ENCODE measurements at regions not wholly inside any gene's neighbourhood (a gene's known extent, or its start where the extent isn't known, plus 50 kb on each side); places are given as distances from the start of the nearest gene placed in this dataset.
"Not testable (repeated sequence)": the region's sequence is repeated elsewhere in the genome, so short reads cannot be mapped to it uniquely, and the experiment has no call there.

DNA sequence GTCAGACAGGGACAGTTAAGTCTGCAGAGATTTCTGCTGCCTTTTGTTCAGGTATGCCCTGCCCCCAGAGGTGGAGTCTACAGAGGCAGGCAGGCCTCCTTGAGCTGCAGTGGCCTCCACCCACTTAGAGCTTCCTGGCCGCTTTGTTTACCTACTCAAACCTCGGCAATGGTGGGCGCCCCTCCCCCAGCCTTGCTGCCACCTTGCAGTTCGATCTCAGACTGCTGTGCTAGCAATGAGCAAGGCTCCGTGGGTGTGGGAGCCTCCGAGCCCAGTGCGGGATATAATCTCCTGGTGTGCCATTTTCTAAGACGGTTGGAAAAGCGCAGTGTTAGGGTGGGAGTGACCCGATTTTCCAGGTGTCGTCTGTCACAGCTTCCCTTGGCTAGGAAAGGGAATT is 465.7 kb upstream of the LRRC7 start:
- not testable (repeated sequence) for DNase-seq (ENCODE audit: low spot score); ATAC-seq

DNA sequence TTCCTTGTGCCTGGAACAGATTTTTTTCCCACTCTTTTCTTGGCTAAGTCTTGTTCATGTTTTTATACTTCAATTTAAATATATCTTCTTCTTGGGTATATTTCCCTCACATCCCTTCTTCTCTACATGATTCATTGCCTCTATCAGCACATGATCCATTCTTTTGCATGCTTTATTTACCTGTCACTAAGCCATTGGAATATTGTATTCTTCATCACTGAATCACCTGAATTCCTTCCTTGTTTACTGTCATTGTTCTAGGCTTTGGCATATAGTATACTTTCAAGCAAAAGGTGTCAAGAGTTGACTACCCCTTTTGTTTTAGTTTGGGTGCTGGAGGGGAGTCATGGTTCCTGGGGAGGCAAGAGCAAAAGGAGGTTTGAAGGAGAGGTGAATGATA is 464.5 kb upstream of the LRRC7 start:
- DNase-seq (ENCODE audit: low spot score): no peak
- no peak for ATAC-seq
- intact Hi-C loops (cut with DNase I): no loop called here

More for the DNA sequence above, 465.7 kb upstream of the LRRC7 start:
- intact Hi-C loops (cut with DNase I): not testable (repeated sequence)

DNA sequence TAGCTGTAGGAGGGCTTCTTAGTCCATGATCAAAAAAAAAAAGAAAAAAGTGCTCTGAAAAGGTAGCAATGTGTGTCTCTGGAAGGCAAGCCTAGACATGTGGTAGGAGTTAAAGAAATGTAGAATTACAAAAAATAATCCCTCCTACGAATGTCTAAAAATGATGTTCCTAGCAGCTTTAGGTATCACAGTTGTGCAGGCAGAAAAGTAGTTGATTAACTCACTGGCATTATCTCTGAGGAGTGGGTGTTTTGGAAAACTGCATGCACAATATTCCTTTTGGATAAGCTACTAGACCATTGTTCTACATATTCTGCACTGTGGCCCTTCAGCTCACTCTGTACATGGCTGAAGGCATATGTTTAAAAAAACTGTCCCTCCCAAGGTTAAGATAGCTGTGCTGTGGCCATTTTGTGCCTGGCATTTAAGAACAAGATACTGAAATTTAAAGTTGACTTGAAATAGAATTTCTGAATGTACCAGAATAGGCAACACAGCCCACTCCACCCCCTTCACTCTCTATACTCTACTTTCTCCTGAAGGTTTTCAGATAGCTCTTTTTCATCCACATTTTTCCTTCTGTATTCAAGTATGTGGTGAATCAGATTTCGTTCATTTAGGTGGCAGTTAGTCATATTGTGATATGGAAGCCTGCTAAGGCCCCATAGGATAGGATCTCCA is 463.9 kb upstream of the LRRC7 start:
- DNase-seq (ENCODE audit: low spot score) (no peak), ATAC-seq (no peak)
- intact Hi-C loops (cut with DNase I): no loop called here

- DNase-seq (ENCODE audit: low spot score) (no peak), ATAC-seq (no peak)
- intact Hi-C loops (cut with DNase I): no loop called here
These were observed 462.8 kb upstream of the LRRC7 start for GRCh38 chr1:69104894-69105293.

- ATAC-seq (no peak), DNase-seq (ENCODE audit: low spot score) (no peak)
These were observed 458.4 kb upstream of the LRRC7 start for GRCh38 chr1:69109277-69109676.

GRCh38 chr1:69110851-69111250 is 456.9 kb upstream of the LRRC7 start:
- intact Hi-C loops (cut with DNase I): no loop called here
- no peak for DNase-seq (ENCODE audit: low spot score)
- no peak for ATAC-seq

More at GRCh38 chr1:69109277-69109676, 458.4 kb upstream of the LRRC7 start:
- intact Hi-C loops (cut with DNase I): no loop called here

DNA sequence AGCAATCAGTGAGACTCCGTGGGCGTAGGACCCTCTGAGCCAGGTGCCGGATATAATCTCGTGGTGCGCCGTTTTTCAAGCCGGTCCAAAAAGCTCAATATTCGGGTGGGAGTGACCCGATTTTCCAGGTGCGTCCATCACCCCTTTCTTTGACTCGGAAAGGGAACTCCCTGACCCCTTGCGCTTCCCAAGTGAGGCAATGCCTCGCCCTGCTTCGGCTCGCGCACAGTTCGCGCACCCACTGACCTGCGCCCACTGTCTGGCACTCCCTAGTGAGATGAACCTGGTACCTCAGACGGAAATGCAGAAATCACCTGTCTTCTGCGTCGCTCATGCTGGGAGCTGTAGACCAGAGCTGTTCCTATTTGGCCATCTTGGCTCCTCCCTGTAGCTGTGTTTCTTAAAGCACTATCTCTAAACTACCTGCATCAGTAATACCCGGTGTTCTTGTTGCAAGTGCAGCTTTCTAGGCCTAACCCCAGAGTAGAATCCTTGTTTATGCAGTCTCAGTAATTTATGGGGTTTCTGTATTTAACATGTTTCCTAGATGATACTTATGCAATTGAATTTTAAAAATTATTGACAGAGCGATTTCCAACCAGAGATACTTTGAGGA is 447.5 kb upstream of the LRRC7 start:
- ATAC-seq; DNase-seq (ENCODE audit: low spot score); intact Hi-C loops (cut with DNase I): not testable (repeated sequence)

GRCh38 chr1:69120817-69121216 is 446.9 kb upstream of the LRRC7 start:
- intact Hi-C loops (cut with DNase I): no loop called here
- no peak for ATAC-seq
- DNase-seq (ENCODE audit: low spot score): no peak

GRCh38 chr1:69121723-69122122 is 446.0 kb upstream of the LRRC7 start:
- ATAC-seq: no peak
- DNase-seq (ENCODE audit: low spot score): no peak
- intact Hi-C loops (cut with DNase I): no loop called here

GRCh38 chr1:69122373-69122772 is 445.3 kb upstream of the LRRC7 start:
- intact Hi-C loops (cut with DNase I): no loop called here
- ATAC-seq: no peak
- no peak for DNase-seq (ENCODE audit: low spot score)

GRCh38 chr1:69123486-69123885 is 444.2 kb upstream of the LRRC7 start:
- DNase-seq (ENCODE audit: low spot score): no peak
- no peak for ATAC-seq
- intact Hi-C loops (cut with DNase I): no loop called here

DNA sequence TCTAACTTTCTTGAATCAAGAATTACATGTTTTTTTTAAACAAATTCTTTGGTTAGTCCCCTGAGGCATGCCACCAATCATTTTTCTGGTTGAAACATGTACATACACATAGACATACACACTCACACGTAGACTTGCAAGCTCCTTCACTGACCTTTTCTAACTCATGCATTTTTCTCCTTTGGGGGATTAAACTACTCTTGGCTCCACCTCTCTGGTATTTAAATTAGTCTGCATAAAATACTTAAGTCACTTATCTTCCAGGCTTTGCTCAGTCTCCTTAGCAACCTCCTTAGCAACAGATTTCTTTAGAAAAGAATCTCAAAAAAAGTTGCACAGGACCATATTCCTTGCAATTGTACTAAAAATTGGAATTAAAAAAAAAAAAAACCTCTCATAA is 440.9 kb upstream of the LRRC7 start:
- DNase-seq (ENCODE audit: low spot score) (no peak), ATAC-seq (no peak)
- intact Hi-C loops (cut with DNase I): no loop called here

- intact Hi-C loops (cut with DNase I): no loop called here
- ATAC-seq (no peak), DNase-seq (ENCODE audit: low spot score) (no peak)
These were observed 439.5 kb upstream of the LRRC7 start for GRCh38 chr1:69128204-69128603.

DNA sequence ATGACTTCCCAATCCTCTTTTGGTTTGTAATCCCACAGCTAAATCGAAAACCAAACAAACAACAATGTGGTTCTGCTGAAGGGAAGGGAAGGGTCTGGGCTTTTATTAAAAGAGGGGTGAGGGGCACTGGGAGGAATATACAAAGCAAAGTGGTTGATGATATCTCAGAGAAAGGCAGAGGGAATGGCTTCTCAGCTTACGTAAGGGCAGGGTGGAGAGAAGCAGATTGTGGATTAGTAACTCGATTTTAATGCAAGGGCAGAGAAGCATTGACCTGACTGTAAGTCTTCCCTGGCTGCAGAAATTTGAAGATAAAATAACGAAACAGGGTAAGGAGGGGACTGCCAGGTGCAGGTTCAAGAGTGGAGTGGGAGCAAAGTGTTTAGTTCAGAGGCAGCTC is 438.2 kb upstream of the LRRC7 start:
- ATAC-seq (no peak), DNase-seq (ENCODE audit: low spot score) (no peak)
- intact Hi-C loops (cut with DNase I): no loop called here

DNA sequence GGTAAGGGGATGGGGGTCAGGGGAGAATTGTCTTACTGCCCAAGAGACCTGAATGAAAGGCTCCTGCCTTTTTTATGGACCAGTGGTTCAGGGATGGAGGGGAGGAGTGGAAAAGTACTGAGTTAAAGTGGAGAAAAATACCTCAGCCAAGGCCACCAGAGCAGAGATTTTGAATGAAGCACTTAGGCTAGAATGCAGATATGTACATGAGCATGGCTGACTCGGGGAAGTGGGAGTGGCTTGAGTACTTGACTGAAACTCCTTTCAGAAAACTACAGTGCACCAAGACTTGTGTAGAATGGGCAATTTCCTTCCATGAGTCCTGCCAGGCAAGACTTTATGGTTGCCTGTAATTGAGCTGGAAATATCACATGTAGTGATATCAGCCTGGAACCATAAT is 429.6 kb upstream of the LRRC7 start:
- DNase-seq (ENCODE audit: low spot score) (no peak), ATAC-seq (no peak)
- intact Hi-C loops (cut with DNase I): no loop called here

DNA sequence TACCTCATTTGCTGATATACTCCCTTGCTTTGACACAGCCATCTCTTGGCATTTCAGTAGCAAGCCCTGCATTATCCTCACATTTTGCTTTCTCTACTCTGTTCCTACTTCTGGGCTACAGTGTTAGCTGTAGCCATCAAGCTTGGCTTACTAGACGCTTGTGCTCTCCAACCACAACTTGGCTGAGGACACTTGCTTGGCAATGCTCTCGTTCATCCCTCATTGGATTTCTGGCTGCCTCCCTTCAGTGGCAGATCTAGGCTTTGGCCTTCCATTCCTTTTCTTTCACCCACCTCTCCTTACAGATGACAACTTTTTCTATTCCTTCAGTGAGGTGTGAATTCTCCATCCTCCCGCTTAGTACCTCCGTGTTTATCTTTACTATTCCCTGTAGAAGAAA is 428.7 kb upstream of the LRRC7 start:
- ATAC-seq: peak; percentile 73
- no peak for DNase-seq (ENCODE audit: low spot score)
- intact Hi-C loops (cut with DNase I): no loop called here

DNA sequence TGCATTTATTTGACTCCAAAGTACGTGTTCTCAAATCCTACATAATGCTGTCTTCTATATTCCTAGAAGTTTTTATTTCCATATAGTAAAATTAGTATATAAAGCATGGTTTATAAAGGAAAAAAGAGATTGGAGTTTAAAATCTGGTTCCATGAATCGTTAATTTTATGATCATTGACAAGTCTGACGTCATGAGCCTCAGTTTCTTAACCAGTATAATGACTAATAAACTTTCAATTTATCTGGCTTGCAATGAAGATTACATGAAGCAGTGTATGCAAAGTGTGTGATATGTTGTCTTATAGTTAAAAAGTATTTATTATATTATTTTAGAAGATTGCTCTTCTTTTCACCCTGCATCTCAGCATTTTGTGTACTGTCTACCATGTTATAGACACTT is 421.4 kb upstream of the LRRC7 start:
- intact Hi-C loops (cut with DNase I): no loop called here
- DNase-seq (ENCODE audit: low spot score): no peak
- no peak for ATAC-seq

DNA sequence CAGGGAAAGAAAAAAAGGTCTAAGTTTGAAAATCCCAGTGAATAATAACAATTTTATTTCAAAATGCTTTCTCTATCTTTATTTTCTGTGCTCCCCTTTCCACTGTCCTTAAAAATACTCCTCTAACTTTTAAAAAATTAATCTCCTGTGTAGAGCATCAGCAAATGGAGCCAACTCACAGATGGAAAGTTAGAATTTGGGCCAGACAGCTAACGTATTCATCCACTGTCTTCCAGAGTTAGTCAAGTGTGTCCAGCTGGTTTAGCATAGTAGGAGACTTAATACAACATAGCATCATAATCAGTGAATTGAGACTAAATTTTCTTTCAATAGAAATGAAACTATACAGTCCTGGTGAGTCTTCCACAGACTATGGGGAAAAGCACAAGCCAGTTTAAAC is 419.0 kb upstream of the LRRC7 start:
- ATAC-seq (no peak), DNase-seq (ENCODE audit: low spot score) (no peak)
- intact Hi-C loops (cut with DNase I): no loop called here

DNA sequence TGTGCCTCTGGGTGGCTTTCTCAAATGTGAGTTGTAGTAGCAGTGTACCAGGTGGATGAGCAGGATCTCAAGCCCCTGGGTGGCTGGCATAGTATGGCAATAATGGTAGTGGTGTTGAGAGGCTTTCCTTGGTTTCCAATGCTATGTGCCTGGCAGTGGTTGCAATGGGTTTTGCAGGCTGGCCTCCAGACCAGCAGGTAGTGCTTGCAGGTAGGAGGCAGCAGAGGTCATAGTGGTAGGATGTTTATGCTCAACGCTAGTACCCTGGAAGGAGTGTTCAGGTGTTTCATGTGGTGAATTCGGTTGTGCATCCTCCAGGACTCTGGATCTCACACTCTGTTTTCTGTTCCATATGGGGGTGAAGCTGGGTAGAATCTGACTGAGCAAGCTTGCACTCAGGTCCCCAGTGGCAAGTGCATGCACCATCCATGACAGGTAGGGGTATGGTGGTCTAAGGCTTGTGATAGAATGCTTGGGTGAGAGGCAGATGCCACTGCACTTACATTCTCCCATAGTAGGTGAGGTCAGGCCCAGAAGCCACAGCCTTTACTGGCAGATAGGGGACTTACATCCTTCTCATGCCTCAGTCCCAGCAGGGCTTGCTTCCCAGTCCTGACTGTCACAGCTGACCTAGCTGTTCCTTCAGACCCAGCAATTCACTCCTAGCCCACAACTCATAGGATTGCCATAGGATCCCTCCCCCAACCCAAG is 410.5 kb upstream of the LRRC7 start:
- no peak for ATAC-seq

DNA sequence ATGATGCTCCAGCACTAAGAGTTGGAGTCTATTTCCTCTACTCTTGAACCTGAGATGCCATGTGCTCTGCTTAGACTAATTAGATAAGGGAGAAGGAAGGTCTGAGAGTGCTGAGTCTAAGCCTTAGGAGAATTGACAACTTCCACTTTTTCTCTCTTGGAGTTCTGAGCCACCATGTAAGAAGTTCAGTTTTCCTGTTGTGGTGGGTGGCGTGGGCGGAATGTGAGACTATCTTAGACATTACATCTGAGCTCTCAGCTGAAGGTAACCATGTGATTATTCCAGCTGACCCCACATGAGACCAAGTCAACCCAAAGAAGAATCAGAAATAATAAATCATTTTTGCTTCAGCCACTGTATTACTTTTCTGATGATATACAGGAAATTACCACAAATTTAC is 404.5 kb upstream of the LRRC7 start:
- no peak for ATAC-seq
- DNase-seq (ENCODE audit: low spot score): no peak
- intact Hi-C loops (cut with DNase I): no loop called here

More for the DNA sequence above, 410.5 kb upstream of the LRRC7 start:
- no peak for DNase-seq (ENCODE audit: low spot score)
- intact Hi-C loops (cut with DNase I): no loop called here

All from sciatic nerve (tissue), 2 donors.